A673 (cell line): ENCODE measurements at regions not wholly inside any gene's neighbourhood (a gene's known extent, or its start where the extent isn't known, plus 50 kb on each side); places are given as distances from the start of the nearest gene placed in this dataset.

Experiments
- CTCF ChIP-seq: fragments of 300-800, 200-600 bp; sonication (generic); conservative IDR thresholded peaks from 2 replicates; pipeline ENCODE4 v1.5.1; 2017; ENCODE audit warnings: low read depth, mild to moderate bottlenecking, antibody characterized with exemption, low read length, moderate library complexity, mixed read lengths
- EZH2 ChIP-seq: fragments of 200-600 bp; sonication (generic); IDR thresholded peaks from 2 replicates; pipeline ENCODE4 v1.6.1; 2017; ENCODE audit warnings: borderline replicate concordance, low read depth, mild to moderate bottlenecking, mixed read lengths, antibody characterized with exemption, low read length; ENCODE audit not compliant: poor library complexity, severe bottlenecking

DNA sequence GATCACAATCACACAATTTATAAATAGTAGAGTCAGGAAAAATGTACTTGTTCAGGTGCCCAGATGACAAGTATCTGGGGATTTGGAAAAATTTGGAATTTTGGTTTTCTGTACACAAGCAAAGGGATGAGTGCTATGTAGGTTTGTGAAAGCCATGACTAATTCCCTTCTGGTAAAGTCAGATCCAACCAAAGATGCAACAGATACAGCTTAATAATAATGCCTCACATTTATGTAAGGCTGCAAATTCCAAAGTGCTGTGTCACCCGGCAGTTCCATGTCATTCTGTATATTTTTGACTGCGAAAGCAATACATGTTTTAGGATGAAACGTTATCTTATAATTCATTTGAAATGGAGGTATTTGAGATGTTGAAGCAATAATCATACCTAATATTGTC lies 102.7 kb upstream of the AGBL1 start:
- no peak for TF ChIP-seq CTCF
- TF ChIP-seq EZH2 = no peak
